Loucy (cell line): ENCODE measurements at regions not wholly inside any gene's neighbourhood (a gene's known extent, or its start where the extent isn't known, plus 50 kb on each side); places are given as distances from the start of the nearest gene placed in this dataset.

ENCODE experiments used
- H2AFZ ChIP-seq: fragments of 200-600 bp; sonication (generic); 2 replicates; pipeline ENCODE4 v1.6.0; 2016; ENCODE audit warnings: antibody characterized with exemption, mild to moderate bottlenecking, low read length, moderate library complexity
- H3F3A ChIP-seq: fragments of 200-600 bp; 2 replicates; pipeline ENCODE4 v1.6.0; 2016; ENCODE audit warnings: antibody characterized with exemption, low read depth, mild to moderate bottlenecking
- H3K27me3 ChIP-seq: fragments of 200-600 bp; sonication (generic); 2 replicates; pipeline ENCODE4 v1.6.1; 2014; ENCODE audit warnings: low read length, mild to moderate bottlenecking; ENCODE audit not compliant: insufficient read depth, poor library complexity, severe bottlenecking
- H3K36me3 ChIP-seq: fragments of 200-600 bp; sonication (generic); 2 replicates; pipeline ENCODE4 v1.6.1; 2016; ENCODE audit warnings: low read length; ENCODE audit not compliant: insufficient read depth
- H3K4me1 ChIP-seq: fragments of 200-600 bp; sonication (generic); 2 replicates; pipeline ENCODE4 v1.5.1; 2014; ENCODE audit warnings: low read length, mild to moderate bottlenecking; ENCODE audit not compliant: insufficient read depth, poor library complexity, severe bottlenecking
- H3K4me2 ChIP-seq: fragments of 200-600 bp; sonication (generic); 2 replicates; pipeline ENCODE4 v1.6.0; 2014; ENCODE audit warnings: antibody characterized with exemption, low read length, low read depth, mild to moderate bottlenecking; ENCODE audit not compliant: poor library complexity, severe bottlenecking
- H3K4me3 ChIP-seq: fragments of 200-600 bp; sonication (generic); 2 replicates; pipeline ENCODE4 v1.5.1; 2014; ENCODE audit warnings: low read length, mild to moderate bottlenecking, mixed read lengths; ENCODE audit not compliant: poor library complexity, severe bottlenecking
- H3K79me2 ChIP-seq: fragments of 200-600 bp; sonication (generic); 2 replicates; pipeline ENCODE4 v1.6.1; 2014; ENCODE audit warnings: low read length; ENCODE audit not compliant: insufficient read depth
- H3K9ac ChIP-seq: fragments of 200-600 bp; sonication (generic); 2 replicates; pipeline ENCODE4 v1.6.0; 2014; ENCODE audit warnings: mild to moderate bottlenecking, low read depth, low read length, moderate library complexity; ENCODE audit not compliant: poor library complexity, severe bottlenecking
- H3K9me2 ChIP-seq: fragments of 200-600 bp; sonication (generic); replicated peaks from 2 replicates; pipeline ENCODE4 v1.6.1; 2016; ENCODE audit warnings: low read depth, low read length, mixed read lengths
- H3K9me3 ChIP-seq: fragments of 200-600 bp; sonication (generic); 2 replicates; pipeline ENCODE4 v1.6.1; 2014; ENCODE audit warnings: mild to moderate bottlenecking, antibody characterized with exemption, low read length, low read depth; ENCODE audit not compliant: insufficient read depth
- H4K20me1 ChIP-seq: fragments of 200-600 bp; sonication (generic); 2 replicates; pipeline ENCODE4 v1.6.0; 2014; ENCODE audit warnings: antibody characterized with exemption, low read length, mild to moderate bottlenecking; ENCODE audit not compliant: insufficient read depth, poor library complexity, severe bottlenecking
- CTCF ChIP-seq: fragments of 200-600 bp; sonication (generic); conservative IDR thresholded peaks from 2 replicates; pipeline ENCODE4 v1.5.1; 2014; ENCODE audit warnings: mild to moderate bottlenecking, antibody characterized with exemption, low read length
- EZH2phosphoT487 ChIP-seq: fragments of 200-600 bp; IDR thresholded peaks from 2 replicates; pipeline ENCODE4 v1.6.1; 2018; ENCODE audit warnings: antibody characterized with exemption, mild to moderate bottlenecking, moderate library complexity, borderline replicate concordance

- Histone ChIP-seq H4K20me1 (no peaks in the 10 kb centered on the region), H3K9me3 (no peaks in the 10 kb centered on the region), H3K4me2 (no peak overlapping the region), H3K9ac (no peak overlapping the region), H2AFZ (no peak overlapping the region), H3K27me3 (no peaks in the 10 kb centered on the region), H3F3A (no peaks in the 10 kb centered on the region), H3K79me2 (no peaks in the 10 kb centered on the region), H3K36me3 (no peaks in the 10 kb centered on the region), H3K9me2 (no peaks in the 10 kb centered on the region), H3K4me3 (no peak overlapping the region), H3K4me1 (no peaks in the 10 kb centered on the region)
- TF ChIP-seq EZH2phosphoT487 (no peak), CTCF (no peak)
These were observed 336.9 kb upstream of the PKDCC start for GRCh38 chr2:41710944-41711343.

- Histone ChIP-seq H3K4me2 (no peak overlapping the region), H2AFZ (no peak overlapping the region), H3K4me1 (no peaks in the 10 kb centered on the region), H3F3A (no peaks in the 10 kb centered on the region), H3K79me2 (no peaks in the 10 kb centered on the region), H3K9me2 (no peaks in the 10 kb centered on the region), H3K9me3 (no peaks in the 10 kb centered on the region), H3K36me3 (no peaks in the 10 kb centered on the region), H3K27me3 (no peaks in the 10 kb centered on the region), H4K20me1 (no peaks in the 10 kb centered on the region), H3K4me3 (no peak overlapping the region), H3K9ac (no peak overlapping the region)
- TF ChIP-seq EZH2phosphoT487 (no peak), CTCF (no peak)
These were observed 336.1 kb upstream of the PKDCC start for GRCh38 chr2:41711736-41712135.

- no peaks in the 10 kb centered on the region for H3K9me2 ChIP-seq
- no peak overlapping the region for H2AFZ ChIP-seq
- H3K27me3 ChIP-seq = no peaks in the 10 kb centered on the region
- H3K9me3 ChIP-seq = no peaks in the 10 kb centered on the region
- no peak overlapping the region for H3K9ac ChIP-seq
- no peak overlapping the region for H3K4me2 ChIP-seq
- no peaks in the 10 kb centered on the region for H4K20me1 ChIP-seq
- no peaks in the 10 kb centered on the region for H3K79me2 ChIP-seq
- H3K4me3 ChIP-seq = no peak overlapping the region
- TF ChIP-seq EZH2phosphoT487 (no peak), CTCF (no peak)
- H3K36me3 ChIP-seq = no peaks in the 10 kb centered on the region
- peaks cover 4% of the 10 kb centered on the region for H3K4me1 ChIP-seq
- H3F3A ChIP-seq = no peaks in the 10 kb centered on the region
These were observed 331.3 kb upstream of the PKDCC start for GRCh38 chr2:41716497-41716896.
